Astrocyte (in vitro differentiated cells and primary cell): ENCODE measurements at regions not wholly inside any gene's neighbourhood (a gene's known extent, or its start where the extent isn't known, plus 50 kb on each side); places are given as distances from the start of the nearest gene placed in this dataset.

ENCODE experiments used
- EZH2 ChIP-seq: IDR thresholded peaks from 2 replicates; pipeline ENCODE4 v1.6.1; 2012; ENCODE audit warnings: mild to moderate bottlenecking, low read length, inconsistent platforms; ENCODE audit not compliant: insufficient read depth
- TF ChIP-seq, protein P1 (sequence below): IDR thresholded peaks from 2 replicates; pipeline ENCODE4 v1.5.1; 2011; ENCODE audit warnings: low read depth, mild to moderate bottlenecking, inconsistent platforms, low read length, moderate library complexity; ENCODE audit not compliant: insufficient read depth

DNA sequence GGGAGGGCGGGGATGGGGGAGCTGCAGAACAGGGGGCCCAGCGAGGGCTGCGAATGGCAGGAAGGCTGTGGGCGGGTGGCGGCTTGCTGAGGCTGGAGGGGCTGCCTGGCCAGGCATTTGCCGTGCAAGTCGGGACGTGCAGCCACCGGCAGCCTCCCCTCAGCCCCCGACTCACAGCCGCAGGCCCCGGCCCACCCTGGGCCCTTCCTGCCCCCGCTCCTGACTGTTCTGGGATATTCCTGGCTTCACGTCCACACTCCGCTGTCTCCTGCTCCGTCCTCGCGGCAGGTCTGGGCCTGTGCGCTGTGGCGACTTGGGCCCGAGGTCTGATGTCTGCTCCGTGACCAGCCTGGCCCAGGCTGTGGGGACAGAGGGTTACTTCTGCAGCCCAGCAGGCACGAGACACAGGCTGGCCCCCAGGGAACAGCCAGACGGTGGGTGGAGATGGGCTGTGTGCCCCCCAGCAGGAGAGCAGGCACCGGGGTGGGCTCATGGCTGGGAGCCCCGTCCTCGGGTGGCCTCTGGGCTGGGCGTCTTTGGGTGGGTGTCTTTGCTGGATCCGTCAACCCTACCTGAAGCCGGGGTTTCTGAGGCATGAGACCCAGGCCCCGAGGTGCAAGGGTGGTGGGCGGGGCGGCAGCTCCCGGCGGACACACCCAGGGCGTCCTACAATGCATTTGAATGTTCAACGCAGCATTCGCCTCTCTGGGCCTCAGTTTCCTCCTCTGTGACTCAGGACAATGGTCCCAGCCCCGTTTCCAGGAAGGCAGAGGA lies 86.5 kb downstream of the FOXL3 start:
- TF ChIP-seq, protein P1, sequence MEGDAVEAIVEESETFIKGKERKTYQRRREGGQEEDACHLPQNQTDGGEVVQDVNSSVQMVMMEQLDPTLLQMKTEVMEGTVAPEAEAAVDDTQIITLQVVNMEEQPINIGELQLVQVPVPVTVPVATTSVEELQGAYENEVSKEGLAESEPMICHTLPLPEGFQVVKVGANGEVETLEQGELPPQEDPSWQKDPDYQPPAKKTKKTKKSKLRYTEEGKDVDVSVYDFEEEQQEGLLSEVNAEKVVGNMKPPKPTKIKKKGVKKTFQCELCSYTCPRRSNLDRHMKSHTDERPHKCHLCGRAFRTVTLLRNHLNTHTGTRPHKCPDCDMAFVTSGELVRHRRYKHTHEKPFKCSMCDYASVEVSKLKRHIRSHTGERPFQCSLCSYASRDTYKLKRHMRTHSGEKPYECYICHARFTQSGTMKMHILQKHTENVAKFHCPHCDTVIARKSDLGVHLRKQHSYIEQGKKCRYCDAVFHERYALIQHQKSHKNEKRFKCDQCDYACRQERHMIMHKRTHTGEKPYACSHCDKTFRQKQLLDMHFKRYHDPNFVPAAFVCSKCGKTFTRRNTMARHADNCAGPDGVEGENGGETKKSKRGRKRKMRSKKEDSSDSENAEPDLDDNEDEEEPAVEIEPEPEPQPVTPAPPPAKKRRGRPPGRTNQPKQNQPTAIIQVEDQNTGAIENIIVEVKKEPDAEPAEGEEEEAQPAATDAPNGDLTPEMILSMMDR, result no peak
- TF ChIP-seq EZH2, result no peak
